ENCODE measurements at regions not wholly inside any gene's neighbourhood (a gene's known extent, or its start where the extent isn't known, plus 50 kb on each side); places are given as distances from the start of the nearest gene placed in this dataset.
"Not testable (repeated sequence)": the region's sequence is repeated elsewhere in the genome, so short reads cannot be mapped to it uniquely, and the experiment has no call there.

- Histone ChIP-seq H4K20me1 (ENCODE audit: insufficient read depth, low read length) (no peaks in the 10 kb centered on the region), H3K4me1 (ENCODE audit: insufficient read depth, low read length) (no peaks in the 10 kb centered on the region), H3K9ac (ENCODE audit: insufficient read depth, low read depth, low read length) (no peak overlapping the region), H3K27ac (ENCODE audit: extremely low read length, insufficient read depth, low read length) (no peak overlapping the region), H3K27me3 (ENCODE audit: control insufficient read depth in 1 of 2, insufficient read depth in 2 of 2, low read length in 2 of 2) (no peaks in the 10 kb centered on the region), H3K4me3 (replicated peaks in 1 of 3; ENCODE audit: insufficient read depth in 1 of 3, low read depth in 2 of 3, low read length in 3 of 3) (no peak overlapping the region), H3K36me3 (replicated peaks in 1 of 2; ENCODE audit: control insufficient read depth in 1 of 2, insufficient read depth in 2 of 2, low read length in 2 of 2) (no peaks in the 10 kb centered on the region), H3K9me3 (ENCODE audit: low read length) (peaks cover 81% of the 10 kb centered on the region), H2AFZ (ENCODE audit: low read length) (no peak overlapping the region), H3K4me2 (ENCODE audit: low read depth, low read length) (no peak overlapping the region), H3K79me2 (ENCODE audit: insufficient read depth, low read length) (no peaks in the 10 kb centered on the region)
- ATAC-seq (no peak), FAIRE-seq (no peak), DNase-seq (ENCODE audit: low spot score) (no peak)
- no TSS peak for BruUV-seq (replicated peaks)
- POLR2A ChIA-PET, result no interaction called here
- 9% methylated on average over 5 of the region's 5 CpGs for WGBS (ENCODE audit: low lambda C conversion rate)
- no peak for TF ChIP-seq RELA (CRISPR knock-in tag; IDR thresholded peaks at IDR 0.05)
- TF ChIP-seq RAD21 (CRISPR knock-in tag; IDR thresholded peaks at IDR 0.05), result no peak
- no peak for TF ChIP-seq HDAC6 (IDR thresholded peaks at IDR 0.05; ENCODE audit: low read depth, low read length)
- no peak for TF ChIP-seq CCAR2 (optimal IDR thresholded peaks at IDR 0.05; ENCODE audit: low read depth, low read length)
- TF ChIP-seq MATR3 (CRISPR knock-in tag; IDR thresholded peaks at IDR 0.05), result no peak
- in situ Hi-C loops (cut with HindIII; ENCODE audit: extremely low pct_ligation_motif_present, low pct_unique_long_range_greater_than_20kb) (no loop called here), intact Hi-C loops (cut with micrococcal nuclease; ENCODE audit: unreplicated experiment) (no loop called here)
- CTCF ChIA-PET (ENCODE audit: low intra/inter-chr PET ratio, low total read pairs), result no interaction called here
These were observed 488.9 kb upstream of the SOX11 start for GRCh38 chr2:5203134-5203755.

- H3K27me3 ChIP-seq (ENCODE audit: control insufficient read depth in 1 of 2, insufficient read depth in 2 of 2, low read length in 2 of 2); H4K20me1 ChIP-seq (ENCODE audit: insufficient read depth, low read length); H2AFZ ChIP-seq (ENCODE audit: low read length); BruUV-seq (replicated peaks); H3K27ac ChIP-seq (ENCODE audit: extremely low read length, insufficient read depth, low read length); H3K79me2 ChIP-seq (ENCODE audit: insufficient read depth, low read length); ATAC-seq; POLR2A ChIA-PET; CTCF ChIA-PET (ENCODE audit: low intra/inter-chr PET ratio, low total read pairs); in situ Hi-C loops (cut with HindIII; ENCODE audit: extremely low pct_ligation_motif_present, low pct_unique_long_range_greater_than_20kb); H3K9ac ChIP-seq (ENCODE audit: insufficient read depth, low read depth, low read length); H3K4me2 ChIP-seq (ENCODE audit: low read depth, low read length); H3K4me3 ChIP-seq (replicated peaks in 1 of 3; ENCODE audit: insufficient read depth in 1 of 3, low read depth in 2 of 3, low read length in 3 of 3); intact Hi-C loops (cut with micrococcal nuclease; ENCODE audit: unreplicated experiment); FAIRE-seq; DNase-seq (ENCODE audit: low spot score); H3K36me3 ChIP-seq (replicated peaks in 1 of 2; ENCODE audit: control insufficient read depth in 1 of 2, insufficient read depth in 2 of 2, low read length in 2 of 2); H3K4me1 ChIP-seq (ENCODE audit: insufficient read depth, low read length): not testable (repeated sequence)
- H3K9me3 ChIP-seq (ENCODE audit: low read length), result peaks cover 96% of the 10 kb centered on the region
- 1% methylated on average over 2 of the region's 2 CpGs for WGBS (ENCODE audit: low lambda C conversion rate)
These were observed 485.4 kb upstream of the SOX11 start for GRCh38 chr2:5206742-5207141.
